HUDEP-2 (cell line): ENCODE measurements at regions not wholly inside any gene's neighbourhood (a gene's known extent, or its start where the extent isn't known, plus 50 kb on each side); places are given as distances from the start of the nearest gene placed in this dataset.
"Not testable (repeated sequence)": the region's sequence is repeated elsewhere in the genome, so short reads cannot be mapped to it uniquely, and the experiment has no call there.

Experiments
- DNase-seq, 76 experiments: peaks; one replicate each; lab custom pipeline; 2025; ENCODE audit not compliant: unreplicated experiment in 76 of 76; lab: John Stamatoyannopoulos, UW

DNA sequence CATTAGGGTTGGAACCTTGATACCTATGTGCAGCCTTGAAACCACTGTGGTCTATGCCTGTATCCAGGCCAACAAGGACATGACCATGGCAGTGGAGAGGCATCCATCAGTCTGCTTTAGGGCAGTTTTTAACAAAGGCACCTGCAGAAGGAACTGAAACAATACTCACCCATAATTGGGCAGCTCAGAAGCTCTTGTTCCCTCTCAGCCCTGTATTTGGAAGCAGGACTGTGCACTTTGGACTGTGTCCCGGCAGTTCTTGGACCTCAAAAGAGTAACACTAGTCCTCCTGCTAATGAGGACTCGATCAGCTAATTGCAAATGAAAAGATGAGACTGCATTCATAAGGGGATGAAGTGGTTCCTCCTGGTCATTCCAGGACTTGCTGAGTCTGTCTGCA is 500.2 kb upstream of the TNP1 start:
- no peak for DNase-seq

DNA sequence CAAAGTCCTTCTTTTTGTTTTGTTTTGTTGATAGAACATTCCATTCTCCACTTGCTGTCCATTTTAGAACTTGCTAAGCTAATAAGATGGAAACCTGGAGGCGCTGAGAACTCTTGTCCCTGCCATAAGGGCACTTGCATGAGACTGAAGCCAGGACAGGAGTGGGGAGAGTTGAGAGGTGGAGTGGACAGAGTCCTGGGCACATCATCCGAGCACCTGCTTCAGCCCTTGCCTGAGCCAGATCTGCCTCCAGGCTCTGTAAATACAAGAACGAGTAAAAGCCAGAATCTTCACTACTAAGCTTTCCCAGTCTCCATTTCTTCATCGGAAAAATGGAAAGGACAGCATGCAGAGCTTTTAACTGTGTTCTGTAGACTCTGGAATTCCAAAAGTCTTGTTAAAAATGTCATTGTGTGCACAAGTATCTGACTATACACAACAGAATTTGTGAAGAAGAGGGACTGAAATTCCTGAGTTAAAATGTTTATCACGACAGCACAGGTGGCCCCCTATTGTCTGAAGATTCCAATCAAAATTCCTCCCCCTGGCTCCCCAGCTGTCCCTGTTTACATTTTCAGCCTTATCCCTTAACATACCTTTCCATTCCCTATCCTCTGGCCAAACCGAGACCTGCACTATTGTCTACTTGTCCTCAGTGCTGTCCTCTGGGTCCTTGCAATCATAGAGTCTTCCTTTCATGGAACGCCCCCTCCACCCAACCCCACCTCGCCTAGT is 498.2 kb upstream of the TNP1 start:
- DNase-seq, result no peak

DNA sequence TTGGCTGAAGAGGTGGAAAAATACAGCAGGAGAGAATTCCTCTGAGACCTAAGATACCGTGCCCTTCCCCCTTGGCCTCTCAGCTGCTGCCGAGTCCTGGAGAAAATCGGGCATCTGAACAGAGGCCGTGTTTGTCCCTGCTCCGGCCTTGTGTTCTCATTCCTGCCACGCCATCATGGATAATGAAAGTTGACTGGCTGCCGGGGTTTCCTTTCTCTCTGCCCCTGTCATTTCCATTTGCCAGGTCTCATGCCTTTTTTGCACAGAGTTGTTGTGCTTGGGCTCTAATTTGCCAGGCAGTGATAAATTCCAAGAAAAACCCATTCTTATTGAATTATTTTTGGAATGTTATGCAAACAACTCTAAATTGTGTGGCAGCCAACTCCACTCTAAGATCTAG is 496.9 kb upstream of the TNP1 start:
- DNase-seq, result no peak

DNA sequence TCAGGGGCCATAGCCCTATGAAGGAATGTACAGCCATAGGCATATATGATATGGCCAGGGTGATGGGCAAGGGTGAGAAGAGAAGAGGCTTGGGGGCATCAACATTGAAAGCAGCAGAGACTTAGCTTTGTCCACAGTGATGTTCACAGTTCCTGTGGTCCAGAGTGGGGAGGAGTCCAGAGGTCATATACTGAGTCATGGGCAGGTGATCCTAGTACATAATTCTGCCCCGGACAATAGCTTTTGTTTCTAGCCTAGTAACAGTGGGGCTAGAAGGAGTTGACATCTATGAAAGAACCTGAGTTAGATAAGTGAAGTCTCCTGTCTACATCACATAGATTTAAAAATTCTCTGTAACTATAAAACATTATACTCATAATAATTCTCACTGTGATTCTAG is 496.3 kb upstream of the TNP1 start:
- DNase-seq, result no peak

DNA sequence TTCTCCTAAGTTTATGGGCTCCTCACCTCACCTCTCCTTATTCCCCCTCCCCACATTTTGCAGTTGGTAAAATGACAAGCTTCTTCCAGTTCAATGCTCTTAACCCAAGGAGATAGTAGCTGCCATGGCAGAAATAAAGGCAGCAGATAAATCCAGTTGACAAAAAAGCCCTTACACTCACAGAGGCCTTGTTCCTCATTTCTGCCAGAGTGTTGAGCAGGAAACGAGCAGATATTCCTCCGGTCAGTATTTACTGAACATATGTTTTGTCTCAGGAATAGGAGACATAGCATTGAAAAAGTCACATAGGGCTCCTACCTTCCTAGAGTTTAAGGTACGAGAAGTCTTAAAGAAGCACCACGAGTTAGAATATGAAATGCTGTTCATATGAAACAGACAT is 493.7 kb upstream of the TNP1 start:
- DNase-seq, result no peak

DNA sequence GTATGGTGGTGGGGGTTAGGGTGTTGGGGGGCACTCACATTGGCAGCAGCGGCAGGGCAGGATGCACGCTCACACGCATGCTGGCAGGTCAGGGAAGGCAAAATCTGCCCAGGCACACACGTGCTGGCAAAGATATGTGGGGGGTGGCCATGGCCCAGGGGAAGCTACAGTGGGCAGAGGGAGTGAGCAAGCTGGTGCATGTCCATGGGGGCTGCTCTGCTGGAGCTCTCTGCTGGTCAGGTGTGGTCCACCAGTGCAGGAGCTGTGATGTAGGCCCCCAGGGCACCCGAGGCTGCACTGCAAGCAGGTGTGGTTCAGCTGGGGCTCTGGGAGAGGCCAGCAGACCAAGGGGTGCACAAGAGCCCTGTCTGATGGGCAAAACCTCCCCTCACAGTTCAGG is 491.5 kb upstream of the TNP1 start:
- DNase-seq, result no peak

DNA sequence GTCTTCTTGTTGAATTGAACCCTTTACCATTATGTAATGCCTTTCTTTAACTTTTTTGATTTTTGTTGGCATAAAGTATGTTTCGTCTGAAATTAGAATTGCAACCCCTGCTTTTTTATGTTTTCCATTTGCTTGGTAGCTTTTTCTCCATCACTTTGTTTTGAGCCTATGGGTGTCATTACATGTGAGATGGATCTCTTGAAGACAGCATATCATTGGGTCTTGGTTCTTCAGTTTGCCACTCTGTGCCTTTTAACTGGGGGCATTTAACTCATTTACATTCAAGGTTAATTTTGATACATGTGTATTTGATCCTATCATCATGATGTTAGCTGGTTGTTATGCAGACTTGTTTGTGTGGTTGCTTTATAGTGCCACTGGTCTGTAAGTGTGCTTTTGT is 489.4 kb upstream of the TNP1 start:
- DNase-seq, result no peak

DNA sequence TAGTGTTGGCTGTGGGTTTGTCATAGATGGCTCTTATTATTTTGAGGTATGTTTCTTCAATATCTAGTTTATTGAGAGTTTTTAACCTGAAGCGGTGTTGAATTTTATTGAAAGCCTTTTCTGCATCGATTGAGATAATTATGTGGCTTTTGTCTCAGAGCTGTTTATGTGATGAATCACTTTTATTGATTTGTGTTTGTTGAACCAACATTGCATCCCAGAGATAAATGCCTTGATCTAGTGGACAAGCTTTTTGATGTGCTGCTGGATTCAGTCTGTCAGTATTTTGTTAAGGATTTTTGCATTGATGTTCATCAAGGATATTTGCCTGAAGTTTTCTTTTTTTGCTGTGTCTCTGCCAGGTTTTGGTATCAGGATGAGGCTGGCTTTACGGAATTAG is 487.8 kb upstream of the TNP1 start:
- DNase-seq, result not testable (repeated sequence)

DNA sequence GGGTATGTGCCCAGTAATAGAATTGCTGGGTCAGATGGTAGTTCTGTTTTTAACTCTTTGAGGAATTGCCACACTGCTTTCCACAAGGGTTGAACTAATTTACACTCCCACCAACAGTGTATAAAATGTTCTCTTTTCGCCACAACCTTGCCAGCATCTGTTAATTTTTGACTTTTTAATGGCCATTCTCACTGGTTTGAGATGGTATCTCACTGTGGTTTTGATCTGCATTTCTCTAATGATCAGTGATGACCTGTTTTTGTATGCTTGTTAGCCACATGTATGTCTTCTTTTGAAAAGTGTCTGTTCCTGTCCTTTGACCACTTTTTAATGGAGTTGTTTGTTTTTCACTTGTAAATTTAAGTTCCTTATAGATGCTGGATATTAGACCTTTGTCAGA is 486.2 kb upstream of the TNP1 start:
- DNase-seq, result not testable (repeated sequence)

DNA sequence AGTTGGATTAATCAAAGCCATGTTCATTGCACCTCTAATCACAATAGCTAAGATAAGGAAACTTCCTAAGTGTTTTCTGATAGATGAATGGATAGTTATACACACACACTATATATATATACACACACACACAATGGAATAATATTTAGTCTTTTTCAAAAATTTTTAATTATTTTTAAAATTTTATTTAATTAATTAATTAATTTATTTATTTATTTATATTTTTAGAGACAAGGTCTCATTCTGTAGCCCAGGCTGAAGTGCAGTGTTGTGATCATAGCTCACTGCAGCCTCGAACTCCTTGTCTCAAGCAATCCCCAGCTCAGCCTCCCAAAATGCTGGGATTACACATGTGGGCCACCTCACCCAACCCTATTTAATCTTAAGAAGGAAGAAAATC is 481.0 kb upstream of the TNP1 start:
- DNase-seq, result no peak

DNA sequence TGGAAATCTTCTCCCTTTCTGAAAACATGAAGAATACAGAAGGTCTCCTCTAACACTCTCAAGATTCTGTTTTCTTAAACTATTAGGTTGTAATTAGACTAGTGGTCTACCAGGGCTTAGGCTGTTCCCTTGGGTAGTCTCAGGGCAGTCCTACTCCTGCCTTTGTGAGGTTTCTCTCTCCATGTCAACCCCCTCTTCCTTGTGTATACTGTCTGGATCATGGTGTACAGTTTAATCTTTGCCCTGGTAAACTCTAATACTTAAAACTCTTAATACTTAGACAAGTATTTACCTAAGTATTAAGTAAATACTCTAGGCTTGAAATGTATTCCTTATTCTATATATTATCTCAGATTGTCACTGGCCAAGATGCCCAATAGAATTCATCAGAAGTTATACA is 480.3 kb upstream of the TNP1 start:
- DNase-seq, result no peak

DNA sequence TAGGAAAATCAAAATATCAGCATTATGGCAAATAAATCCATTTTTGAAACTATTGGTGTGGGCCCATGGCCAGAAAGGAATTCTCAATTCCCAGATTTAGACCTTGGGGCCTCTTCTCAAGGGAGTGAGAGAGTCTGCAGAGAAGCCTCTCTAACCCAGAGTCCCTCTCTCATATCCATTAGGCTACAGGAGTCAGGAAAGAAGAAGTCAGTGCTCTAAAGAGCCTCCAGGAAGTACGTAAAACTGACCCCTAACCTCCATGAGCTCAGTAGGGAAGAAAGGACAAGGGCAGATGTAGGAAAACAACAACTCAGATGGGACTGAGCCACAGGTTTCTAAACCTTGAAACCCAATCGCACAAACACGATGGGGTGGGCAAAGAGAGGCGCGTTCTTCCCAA is 479.9 kb upstream of the TNP1 start:
- no peak for DNase-seq

DNA sequence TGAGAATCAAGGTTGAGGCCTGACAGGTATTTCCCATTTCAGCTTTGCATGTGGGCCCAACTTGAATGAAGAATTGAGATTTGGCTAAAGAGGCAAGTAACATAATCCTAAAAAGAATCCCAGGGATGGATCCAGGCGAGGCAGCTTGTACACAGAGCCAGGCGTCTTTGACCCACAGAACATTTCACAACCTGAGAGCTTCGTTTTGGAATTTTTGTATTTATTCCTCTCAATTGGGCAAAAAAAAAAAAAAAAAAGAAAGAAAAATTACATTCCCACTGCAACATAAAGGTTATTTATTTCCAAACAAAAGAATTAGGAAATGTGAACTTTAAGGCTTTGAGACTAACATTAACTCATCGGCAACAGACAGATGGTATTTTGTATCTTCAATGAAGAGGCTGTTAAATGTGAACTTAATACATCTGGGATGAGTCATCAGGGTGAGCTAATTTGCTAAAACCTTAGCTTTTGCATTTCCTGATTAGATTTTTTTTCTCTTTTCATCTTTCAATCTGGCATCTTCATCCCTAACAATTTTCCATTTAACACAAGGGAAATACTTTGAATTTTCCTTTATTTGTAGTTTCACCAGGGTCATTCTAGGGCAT is 478.5 kb upstream of the TNP1 start:
- no peak for DNase-seq

DNA sequence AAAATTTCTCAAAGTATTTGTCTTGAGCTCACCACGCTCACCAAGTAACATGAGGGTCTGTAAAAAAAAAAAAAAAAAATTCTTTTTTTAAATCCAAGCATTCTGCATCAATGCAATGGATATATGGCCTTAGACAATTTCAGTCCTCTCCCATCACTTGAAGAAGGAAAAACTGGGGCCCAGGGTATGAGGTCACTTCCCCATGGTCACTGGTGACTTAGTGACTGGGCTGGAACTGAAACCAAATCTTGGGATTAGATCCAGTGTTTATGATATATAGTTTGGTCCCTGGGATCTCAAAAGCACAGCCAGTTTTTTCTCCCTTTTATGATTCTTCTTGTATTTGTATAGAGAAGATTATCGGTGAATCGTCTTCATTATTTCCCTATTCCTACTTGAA is 477.9 kb upstream of the TNP1 start:
- no peak for DNase-seq

DNA sequence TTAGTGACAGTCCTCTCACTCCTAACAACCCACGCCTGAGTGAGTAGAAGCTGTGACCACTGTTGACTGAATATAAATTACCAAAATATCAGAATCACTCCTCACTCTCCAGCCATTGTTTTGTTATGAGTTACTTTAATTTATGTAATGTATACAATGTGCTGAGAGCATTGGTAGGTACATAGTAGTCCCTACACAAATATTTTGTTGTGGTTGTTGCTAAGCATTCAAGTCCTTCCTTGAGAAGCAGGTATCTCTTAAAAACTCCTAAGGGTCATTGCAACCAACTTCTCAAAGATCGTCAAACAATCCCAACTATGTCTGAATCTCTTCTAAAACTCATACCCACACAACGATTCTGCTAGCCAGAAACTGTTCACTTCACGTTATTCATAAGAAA is 476.8 kb upstream of the TNP1 start:
- DNase-seq, result no peak

DNA sequence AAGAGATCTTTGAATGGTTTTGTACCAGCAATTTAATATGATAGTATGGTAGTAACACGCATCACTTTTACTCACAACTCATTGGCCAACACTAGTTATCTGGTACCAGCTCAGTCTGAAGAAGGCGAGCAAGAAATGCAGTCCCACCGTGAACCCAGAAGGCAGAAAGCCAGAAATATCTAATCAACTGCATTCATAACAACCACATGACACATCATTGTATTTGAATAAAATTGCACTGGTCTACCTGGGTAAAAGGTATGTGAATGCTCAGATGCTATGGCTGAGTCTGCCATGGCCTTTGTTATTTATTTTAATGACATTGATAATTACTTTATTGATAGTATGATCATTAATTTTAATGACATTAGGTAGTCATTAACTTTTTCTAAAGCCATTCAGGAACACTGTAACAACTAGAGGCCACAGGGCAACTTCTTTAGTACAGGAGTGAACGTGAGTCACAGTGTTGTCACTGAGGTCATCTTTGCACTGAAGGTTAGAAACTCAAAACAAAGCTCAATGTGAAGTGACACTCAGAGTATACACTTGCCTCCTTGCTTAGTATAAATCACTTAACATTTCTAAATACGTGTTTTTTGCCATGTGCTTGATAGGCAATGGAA is 475.6 kb upstream of the TNP1 start:
- no peak for DNase-seq

DNA sequence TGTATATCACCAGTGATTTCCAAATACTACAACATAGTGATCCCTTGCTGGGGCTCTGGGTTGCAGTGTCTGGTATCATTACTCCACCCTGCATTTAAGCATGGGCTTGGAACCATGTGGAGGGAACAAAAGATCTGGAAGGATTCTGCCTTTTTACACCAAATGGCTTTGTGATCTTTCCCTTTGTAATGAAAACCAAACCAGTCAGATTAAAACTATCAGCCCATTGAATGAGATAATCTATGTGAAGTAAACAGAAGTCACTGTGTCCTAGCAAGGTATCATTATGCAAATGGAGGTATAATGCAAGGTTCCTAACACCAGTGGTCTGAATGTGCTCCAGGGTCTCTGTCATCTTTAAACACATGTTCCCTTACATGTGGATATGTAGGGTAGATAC is 474.7 kb upstream of the TNP1 start:
- no peak for DNase-seq

DNA sequence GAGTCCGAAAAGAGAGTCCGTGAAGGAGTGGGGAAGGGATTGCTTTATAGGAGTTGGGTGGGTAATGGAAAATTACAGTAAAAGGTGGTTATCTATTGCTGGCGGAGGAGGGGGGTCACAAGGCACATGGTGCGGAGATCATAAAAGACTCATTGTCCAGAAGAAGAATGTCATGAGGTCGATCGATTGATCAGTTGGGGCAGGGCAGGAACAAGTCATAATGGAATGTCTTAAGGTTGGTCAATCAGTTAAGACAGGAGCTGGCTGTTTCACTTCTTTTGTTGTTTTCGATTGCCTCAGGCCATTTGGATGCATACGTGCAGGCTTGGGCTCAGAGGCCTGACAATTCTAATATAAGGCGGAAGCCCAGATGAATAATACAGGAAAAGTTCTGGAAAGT is 473.0 kb upstream of the TNP1 start:
- no peak for DNase-seq

DNA sequence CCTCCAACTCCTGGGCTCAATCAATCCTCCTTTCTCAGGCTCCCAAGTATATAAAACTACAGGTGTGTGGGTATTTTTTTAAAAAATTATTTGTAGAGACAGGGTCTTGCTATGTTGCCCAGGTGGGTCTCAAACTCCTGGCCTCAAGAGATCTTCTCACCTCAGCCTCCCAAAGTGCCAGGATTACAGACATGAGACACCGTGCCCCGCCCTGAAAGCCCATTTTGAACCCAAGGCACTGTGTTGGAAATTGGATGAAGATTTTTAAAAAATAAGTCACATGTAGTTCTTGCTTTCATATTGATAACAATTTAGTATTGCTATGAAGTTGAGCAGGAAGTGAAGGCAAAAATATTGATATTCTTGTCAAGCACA is 472.5 kb upstream of the TNP1 start:
- DNase-seq, result no peak

DNA sequence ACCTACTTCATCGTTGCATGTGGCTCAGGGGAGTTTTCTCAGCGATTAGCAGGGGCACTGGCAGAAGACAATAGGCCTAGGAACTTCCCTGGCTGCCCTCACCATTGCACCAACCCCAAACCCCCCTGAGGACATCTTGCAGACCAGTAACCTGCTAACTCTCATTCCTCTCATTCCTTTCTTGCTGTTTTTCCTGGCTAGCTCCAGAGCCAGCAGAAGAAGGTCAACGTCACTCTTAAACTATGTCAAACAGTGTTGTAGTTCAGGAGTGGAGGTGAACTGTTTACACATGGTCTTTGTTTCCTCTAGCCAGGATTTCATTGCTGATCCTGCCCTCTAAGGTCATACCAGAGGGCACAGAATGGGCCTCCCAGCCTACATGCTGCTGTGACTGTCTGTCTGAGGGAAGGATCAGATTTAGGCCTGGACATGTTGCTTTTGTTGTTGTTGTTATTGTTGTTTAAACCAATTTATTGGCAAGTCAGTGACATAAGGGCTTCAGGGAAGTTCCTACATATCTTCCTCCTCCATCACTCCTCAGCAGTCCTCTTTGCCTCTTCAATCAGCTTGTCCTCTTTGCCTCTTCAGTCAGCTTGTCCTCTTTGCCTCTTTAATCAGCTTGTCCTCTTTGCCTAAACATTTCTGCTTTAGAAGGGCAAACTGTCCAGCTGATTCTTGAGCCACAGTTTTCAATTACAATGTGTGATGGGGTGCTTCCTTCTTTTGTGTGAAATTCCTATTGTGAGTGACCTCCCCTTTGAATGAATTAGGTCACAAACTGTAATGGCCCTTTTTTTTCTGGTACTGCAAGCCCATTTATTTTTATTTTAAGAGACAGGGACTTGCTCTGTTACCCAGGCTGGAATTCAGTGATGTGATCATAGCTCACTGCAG is 471.9 kb upstream of the TNP1 start:
- no peak for DNase-seq

DNA sequence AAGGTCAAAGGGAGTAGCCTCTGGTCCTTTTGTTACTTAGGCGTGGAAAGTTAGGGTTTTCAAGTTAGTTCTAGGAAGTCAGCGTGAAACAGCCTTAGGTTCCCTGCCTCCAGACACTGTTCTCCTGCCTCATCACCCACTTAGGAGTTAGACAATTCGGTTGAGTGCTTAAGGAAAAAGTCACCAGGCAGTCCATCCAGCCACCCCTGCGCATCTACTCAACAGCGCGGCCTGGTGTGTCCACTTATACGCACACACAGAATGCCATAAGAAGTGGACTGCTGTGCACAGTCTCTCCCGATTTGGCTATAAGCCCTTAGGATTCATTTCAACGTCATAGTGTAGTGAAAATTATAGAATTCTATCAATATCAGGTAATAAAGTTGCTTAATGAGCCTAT is 470.8 kb upstream of the TNP1 start:
- DNase-seq, result no peak
